ENCODE measurements at regions not wholly inside any gene's neighbourhood (a gene's known extent, or its start where the extent isn't known, plus 50 kb on each side); places are given as distances from the start of the nearest gene placed in this dataset.

DNA sequence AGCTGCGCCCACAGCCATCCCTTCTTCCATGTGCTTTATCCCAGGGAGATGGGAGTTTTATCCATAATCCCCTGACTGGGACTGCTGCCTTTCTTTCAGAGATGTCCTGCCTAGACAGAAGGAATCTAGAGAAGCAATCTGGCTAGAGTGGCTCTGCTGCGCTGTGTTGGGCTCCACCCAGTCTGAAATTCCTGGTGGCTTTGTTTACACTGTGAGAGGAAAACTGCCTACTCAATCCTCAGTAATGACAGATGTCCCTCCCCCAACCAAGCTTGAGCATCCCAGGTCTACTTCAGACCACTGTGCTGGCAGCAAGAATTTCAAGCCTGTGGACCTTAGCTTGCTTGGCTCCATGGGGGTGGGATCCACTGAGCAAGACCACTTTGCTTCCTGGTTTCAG lies 116.9 kb upstream of the AR start:
- TF ChIP-seq, protein P1, sequence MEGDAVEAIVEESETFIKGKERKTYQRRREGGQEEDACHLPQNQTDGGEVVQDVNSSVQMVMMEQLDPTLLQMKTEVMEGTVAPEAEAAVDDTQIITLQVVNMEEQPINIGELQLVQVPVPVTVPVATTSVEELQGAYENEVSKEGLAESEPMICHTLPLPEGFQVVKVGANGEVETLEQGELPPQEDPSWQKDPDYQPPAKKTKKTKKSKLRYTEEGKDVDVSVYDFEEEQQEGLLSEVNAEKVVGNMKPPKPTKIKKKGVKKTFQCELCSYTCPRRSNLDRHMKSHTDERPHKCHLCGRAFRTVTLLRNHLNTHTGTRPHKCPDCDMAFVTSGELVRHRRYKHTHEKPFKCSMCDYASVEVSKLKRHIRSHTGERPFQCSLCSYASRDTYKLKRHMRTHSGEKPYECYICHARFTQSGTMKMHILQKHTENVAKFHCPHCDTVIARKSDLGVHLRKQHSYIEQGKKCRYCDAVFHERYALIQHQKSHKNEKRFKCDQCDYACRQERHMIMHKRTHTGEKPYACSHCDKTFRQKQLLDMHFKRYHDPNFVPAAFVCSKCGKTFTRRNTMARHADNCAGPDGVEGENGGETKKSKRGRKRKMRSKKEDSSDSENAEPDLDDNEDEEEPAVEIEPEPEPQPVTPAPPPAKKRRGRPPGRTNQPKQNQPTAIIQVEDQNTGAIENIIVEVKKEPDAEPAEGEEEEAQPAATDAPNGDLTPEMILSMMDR (IDR thresholded peaks at IDR 0.05; ENCODE audit: insufficient read depth, low read depth, low read length), result no peak
- TF ChIP-seq EZH2 (IDR thresholded peaks at IDR 0.05; ENCODE audit: insufficient read depth, low read length), result no peak

All from astrocyte (in vitro differentiated cells and primary cell).